SU-DHL-6 (cell line): ENCODE measurements at regions not wholly inside any gene's neighbourhood (a gene's known extent, or its start where the extent isn't known, plus 50 kb on each side); places are given as distances from the start of the nearest gene placed in this dataset.
"Not testable (repeated sequence)": the region's sequence is repeated elsewhere in the genome, so short reads cannot be mapped to it uniquely, and the experiment has no call there.

Source experiments
- H2AFZ ChIP-seq: fragments of 200-600 bp; sonication (generic); 2 replicates; pipeline ENCODE4 v1.6.1; 2014; ENCODE audit warnings: low read depth, mild to moderate bottlenecking, moderate library complexity, mixed read lengths, antibody characterized with exemption, low read length; ENCODE audit not compliant: severe bottlenecking
- H3F3A ChIP-seq: fragments of 200-600 bp; shearing (Covaris generic); 2 replicates; pipeline ENCODE4 v1.6.0; 2016; ENCODE audit warnings: antibody characterized with exemption, mild to moderate bottlenecking; ENCODE audit not compliant: insufficient read depth
- H3K27ac ChIP-seq: fragments of 200-600 bp; sonication (generic); 2 replicates; pipeline ENCODE4 v1.5.1; 2016; ENCODE audit warnings: low read depth, mild to moderate bottlenecking, low read length, moderate library complexity, mixed read lengths
- H3K27me3 ChIP-seq: fragments of 200-600 bp; sonication (generic), shearing (Covaris generic); 2 replicates; pipeline ENCODE4 v1.6.0; 2014; ENCODE audit warnings: mild to moderate bottlenecking, low read length
- H3K36me3 ChIP-seq: fragments of 200-600 bp; sonication (generic); 2 replicates; pipeline ENCODE4 v1.6.1; 2014; ENCODE audit warnings: mild to moderate bottlenecking, low read length, mixed read lengths
- H3K4me2 ChIP-seq: fragments of 300-600, 200-600 bp; shearing (Covaris generic), sonication (generic); 2 replicates; pipeline ENCODE4 v1.6.0; 2014; ENCODE audit warnings: low read length, low read depth, mild to moderate bottlenecking; ENCODE audit not compliant: poor library complexity, severe bottlenecking
- H3K4me3 ChIP-seq: fragments of 200-600 bp; sonication (generic); 2 replicates; pipeline ENCODE4 v1.5.1; 2014; ENCODE audit warnings: antibody characterized with exemption, low read length, mild to moderate bottlenecking, mixed read lengths; ENCODE audit not compliant: insufficient read depth, poor library complexity, severe bottlenecking
- H3K79me2 ChIP-seq: fragments of 200-600 bp; sonication (generic); 2 replicates; pipeline ENCODE4 v1.6.1; 2014; ENCODE audit warnings: mild to moderate bottlenecking, low read length, moderate library complexity; ENCODE audit not compliant: insufficient read depth
- H3K9ac ChIP-seq: fragments of 200-600 bp; sonication (generic); 2 replicates; pipeline ENCODE4 v1.7.0; 2014; ENCODE audit warnings: mild to moderate bottlenecking, low read length
- H3K9me2 ChIP-seq: fragments of 200-600 bp; sonication (generic); replicated peaks from 2 replicates; pipeline ENCODE4 v1.6.1; 2014; ENCODE audit warnings: low read length; ENCODE audit not compliant: insufficient read depth
- H3K9me3 ChIP-seq: fragments of 200-600 bp; sonication (generic); 2 replicates; pipeline ENCODE4 v1.6.1; 2014; ENCODE audit warnings: low read length, mixed read lengths; ENCODE audit not compliant: insufficient read depth
- H4K20me1 ChIP-seq: fragments of 200-600 bp; sonication (generic); 2 replicates; pipeline ENCODE4 v1.6.1; 2014; ENCODE audit warnings: low read depth, mild to moderate bottlenecking, antibody characterized with exemption, low read length, moderate library complexity, mixed read lengths
- CTCF ChIP-seq: fragments of 200-600 bp; sonication (generic); IDR thresholded peaks from one replicate; pipeline ENCODE4 v1.5.1; 2017; ENCODE audit warnings: antibody characterized with exemption, mild to moderate bottlenecking, low read length, moderate library complexity; ENCODE audit not compliant: insufficient read depth, poor library complexity, severe bottlenecking
- EZH2phosphoT487 ChIP-seq: fragments of 200-600 bp; sonication (generic), shearing (Covaris generic); conservative IDR thresholded peaks from 2 replicates; pipeline ENCODE4 v1.6.1; 2018; ENCODE audit warnings: mild to moderate bottlenecking, antibody characterized with exemption, low read length, moderate library complexity, mixed read lengths

- Histone ChIP-seq H3K36me3 (no peaks in the 10 kb centered on the region), H3K27me3 (no peaks in the 10 kb centered on the region), H3K4me3 (no peak overlapping the region), H4K20me1 (no peaks in the 10 kb centered on the region), H3K27ac (no peak overlapping the region), H3F3A (no peaks in the 10 kb centered on the region), H3K9me2 (no peaks in the 10 kb centered on the region), H3K79me2 (no peaks in the 10 kb centered on the region), H3K9ac (no peak overlapping the region), H3K4me2 (no peak overlapping the region), H3K9me3 (no peaks in the 10 kb centered on the region), H2AFZ (no peak overlapping the region)
- TF ChIP-seq CTCF, result no peak
- TF ChIP-seq EZH2phosphoT487, result no peak
These were observed 1193.4 kb downstream of the DSC3 start for GRCh38 chr18:29849144-29849543.

GRCh38 chr18:29841631-29842030 is 1200.9 kb downstream of the DSC3 start:
- no peaks in the 10 kb centered on the region for H3F3A ChIP-seq
- no peak overlapping the region for H2AFZ ChIP-seq
- no peaks in the 10 kb centered on the region for H3K36me3 ChIP-seq
- H4K20me1 ChIP-seq, result no peaks in the 10 kb centered on the region
- no peak overlapping the region for H3K4me3 ChIP-seq
- TF ChIP-seq CTCF (no peak), EZH2phosphoT487 (no peak)
- no peak overlapping the region for H3K4me2 ChIP-seq
- no peaks in the 10 kb centered on the region for H3K9me2 ChIP-seq
- no peaks in the 10 kb centered on the region for H3K79me2 ChIP-seq
- H3K9ac ChIP-seq, result no peak overlapping the region
- no peak overlapping the region for H3K27ac ChIP-seq
- H3K9me3 ChIP-seq, result 0 out of 2 replicates have a peak, but pooled peaks cover 4% of the 10 kb centered on the region
- H3K27me3 ChIP-seq, result no peaks in the 10 kb centered on the region

GRCh38 chr18:29840089-29840488 is 1202.5 kb downstream of the DSC3 start:
- H2AFZ ChIP-seq, result no peak overlapping the region
- no peaks in the 10 kb centered on the region for H3K27me3 ChIP-seq
- no peaks in the 10 kb centered on the region for H3K79me2 ChIP-seq
- no peak overlapping the region for H3K4me2 ChIP-seq
- TF ChIP-seq CTCF (no peak), EZH2phosphoT487 (no peak)
- H3K4me3 ChIP-seq, result no peak overlapping the region
- H3K9me3 ChIP-seq, result 0 out of 2 replicates have a peak, but pooled peaks cover 4% of the 10 kb centered on the region
- H3K36me3 ChIP-seq, result no peaks in the 10 kb centered on the region
- no peak overlapping the region for H3K9ac ChIP-seq
- H3K27ac ChIP-seq, result no peak overlapping the region
- H4K20me1 ChIP-seq, result no peaks in the 10 kb centered on the region
- H3F3A ChIP-seq, result no peaks in the 10 kb centered on the region
- no peaks in the 10 kb centered on the region for H3K9me2 ChIP-seq

- H3K9me3 ChIP-seq, H3K27ac ChIP-seq, H3K9me2 ChIP-seq, H2AFZ ChIP-seq, H3K79me2 ChIP-seq, H3K9ac ChIP-seq, H3K36me3 ChIP-seq, H3K27me3 ChIP-seq, H3K4me3 ChIP-seq, H3K4me2 ChIP-seq, H4K20me1 ChIP-seq, H3F3A ChIP-seq: not testable (repeated sequence)
These were observed 1203.6 kb downstream of the DSC3 start for GRCh38 chr18:29838961-29839360.
